ENCODE measurements at regions not wholly inside any gene's neighbourhood (a gene's known extent, or its start where the extent isn't known, plus 50 kb on each side); places are given as distances from the start of the nearest gene placed in this dataset.

DNA sequence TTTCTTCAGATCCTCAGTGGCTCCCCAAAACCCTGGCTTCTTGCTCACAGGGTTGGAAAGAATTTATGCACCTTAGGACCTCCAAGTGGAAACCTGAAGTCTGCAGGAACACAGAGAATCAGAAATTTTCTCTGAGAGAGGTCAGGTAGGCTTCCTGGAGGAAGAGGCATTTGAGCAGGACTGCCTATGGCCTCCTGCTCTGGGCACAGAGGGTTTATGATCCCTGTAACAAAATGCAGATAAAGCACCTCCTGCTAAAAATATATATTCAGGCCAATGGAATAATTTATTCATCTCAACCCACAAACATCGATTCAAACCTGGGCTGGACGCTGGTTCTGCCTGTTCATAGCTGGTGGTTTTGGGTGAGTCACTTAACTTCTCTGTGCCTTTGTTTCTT, 68.1 kb upstream of the FGF3 start:
- H3K27me3 ChIP-seq (replicated peaks in 1 of 4; ENCODE audit: control extremely low read depth in 1 of 4, control insufficient read depth in 3 of 4, insufficient read depth in 4 of 4, low read length in 3 of 4), result peaks cover 0 to 12% (median 4%) of the 10 kb centered on the region in 4 experiments
- Mint-ChIP-seq H3K4me3 (no peak overlapping the region), H3K9me3 (ENCODE audit: insufficient read depth) (no peaks in the 10 kb centered on the region), H3K27ac (no peak overlapping the region), H3K27me3 (peaks cover 23% of the 10 kb centered on the region), H3K4me1 (peaks cover 4% of the 10 kb centered on the region)
- peaks cover 0 to 4% (median 0%) of the 10 kb centered on the region in 3 donors for H3K9me3 ChIP-seq (ENCODE audit: control extremely low read depth in 1 of 3, control insufficient read depth in 2 of 3, insufficient read depth in 1 of 3, low read length in 2 of 3)
- no peaks in the 10 kb centered on the region for H3K79me2 ChIP-seq (ENCODE audit: control insufficient read depth, insufficient read depth, low read length)
- peaks cover 0 to 5% of the 10 kb centered on the region in 2 donors for H3K4me1 ChIP-seq (ENCODE audit: control insufficient read depth in 2 of 2, insufficient read depth in 2 of 2, low read length in 2 of 2)
- ATAC-seq (ENCODE audit: low read depth) (no peak), DNase-seq (no peak)
- ChIA-PET CTCF (interaction anchor here (1.0 to 1.3 kb wide), 2 partner anchors 14 kb away, joined by 3 to 4 read pairs; no protein-coding TSS in a partner anchor), POLR2A (no interaction called here)
- 80% methylated on average over 1 of the region's 2 CpGs for WGBS (ENCODE audit: insufficient coverage)
- no peak overlapping the region for H3K4me2 ChIP-seq (replicated peaks; ENCODE audit: low read depth, low read length, poor library complexity, severe bottlenecking)
- intact Hi-C loops (cut with micrococcal nuclease), result no loop called here
- H3K27ac ChIP-seq (ENCODE audit: low read length in 2 of 2), result no peak overlapping the region
- no peak overlapping the region for H3K9ac ChIP-seq (ENCODE audit: low read length)
- TF ChIP-seq, protein P1, sequence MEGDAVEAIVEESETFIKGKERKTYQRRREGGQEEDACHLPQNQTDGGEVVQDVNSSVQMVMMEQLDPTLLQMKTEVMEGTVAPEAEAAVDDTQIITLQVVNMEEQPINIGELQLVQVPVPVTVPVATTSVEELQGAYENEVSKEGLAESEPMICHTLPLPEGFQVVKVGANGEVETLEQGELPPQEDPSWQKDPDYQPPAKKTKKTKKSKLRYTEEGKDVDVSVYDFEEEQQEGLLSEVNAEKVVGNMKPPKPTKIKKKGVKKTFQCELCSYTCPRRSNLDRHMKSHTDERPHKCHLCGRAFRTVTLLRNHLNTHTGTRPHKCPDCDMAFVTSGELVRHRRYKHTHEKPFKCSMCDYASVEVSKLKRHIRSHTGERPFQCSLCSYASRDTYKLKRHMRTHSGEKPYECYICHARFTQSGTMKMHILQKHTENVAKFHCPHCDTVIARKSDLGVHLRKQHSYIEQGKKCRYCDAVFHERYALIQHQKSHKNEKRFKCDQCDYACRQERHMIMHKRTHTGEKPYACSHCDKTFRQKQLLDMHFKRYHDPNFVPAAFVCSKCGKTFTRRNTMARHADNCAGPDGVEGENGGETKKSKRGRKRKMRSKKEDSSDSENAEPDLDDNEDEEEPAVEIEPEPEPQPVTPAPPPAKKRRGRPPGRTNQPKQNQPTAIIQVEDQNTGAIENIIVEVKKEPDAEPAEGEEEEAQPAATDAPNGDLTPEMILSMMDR (IDR thresholded peaks at IDR 0.05), result no peak
- TF ChIP-seq EZH2 (IDR thresholded peaks at IDR 0.05; ENCODE audit: borderline replicate concordance, insufficient read depth, low read depth, low read length, poor library complexity, severe bottlenecking), result no peak
- H3K36me3 ChIP-seq (replicated peaks in 1 of 2; ENCODE audit: control extremely low read depth in 1 of 2, control insufficient read depth in 1 of 2, extremely low read depth in 1 of 2, insufficient read depth in 2 of 2, low read length in 1 of 2), result no peaks in the 10 kb centered on the region
- H3K4me3 ChIP-seq (ENCODE audit: control extremely low read depth in 1 of 5, extremely low read depth in 1 of 5, insufficient read depth in 1 of 5, low read depth in 2 of 5, low read length in 4 of 5), result no peak overlapping the region
- H2AFZ ChIP-seq (ENCODE audit: insufficient read depth, low read depth, low read length, poor library complexity, severe bottlenecking), result no peak overlapping the region
- no peaks in the 10 kb centered on the region for H4K20me1 ChIP-seq (ENCODE audit: control insufficient read depth, insufficient read depth, low read length, poor library complexity, severe bottlenecking)

- TF ChIP-seq, protein P1 (IDR thresholded peaks at IDR 0.05), result no peak
- no peak for TF ChIP-seq EZH2 (IDR thresholded peaks at IDR 0.05; ENCODE audit: borderline replicate concordance, insufficient read depth, low read depth, low read length, poor library complexity, severe bottlenecking)
- ChIA-PET CTCF (interaction anchor here (0.5 to 1.6 kb wide), 4 partner anchors 13 to 203 kb away, joined by 3 to 6 read pairs (median 4); no protein-coding TSS in a partner anchor), POLR2A (no interaction called here)
- no peak overlapping the region for H3K27ac ChIP-seq (ENCODE audit: low read length in 2 of 2)
- H3K4me3 ChIP-seq (ENCODE audit: control extremely low read depth in 1 of 5, extremely low read depth in 1 of 5, insufficient read depth in 1 of 5, low read depth in 2 of 5, low read length in 4 of 5), result no peak overlapping the region
- H3K4me1 Mint-ChIP-seq, result peaks cover 4% of the 10 kb centered on the region
- no peaks in the 10 kb centered on the region for H3K36me3 ChIP-seq (replicated peaks in 1 of 2; ENCODE audit: control extremely low read depth in 1 of 2, control insufficient read depth in 1 of 2, extremely low read depth in 1 of 2, insufficient read depth in 2 of 2, low read length in 1 of 2)
- intact Hi-C loops (cut with micrococcal nuclease), result no loop called here
- peaks cover 0 to 5% of the 10 kb centered on the region in 2 donors for H3K4me1 ChIP-seq (ENCODE audit: control insufficient read depth in 2 of 2, insufficient read depth in 2 of 2, low read length in 2 of 2)
- H3K27me3 ChIP-seq (replicated peaks in 1 of 4; ENCODE audit: control extremely low read depth in 1 of 4, control insufficient read depth in 3 of 4, insufficient read depth in 4 of 4, low read length in 3 of 4), result peaks cover 0 to 12% (median 4%) of the 10 kb centered on the region in 4 experiments
- peaks cover 0 to 6% (median 0%) of the 10 kb centered on the region in 3 donors for H3K9me3 ChIP-seq (ENCODE audit: control extremely low read depth in 1 of 3, control insufficient read depth in 2 of 3, insufficient read depth in 1 of 3, low read length in 2 of 3)
- H3K9ac ChIP-seq (ENCODE audit: low read length), result no peak overlapping the region
- ATAC-seq (ENCODE audit: low read depth), result no peak
- H3K9me3 Mint-ChIP-seq (ENCODE audit: insufficient read depth), result no peaks in the 10 kb centered on the region
- H3K4me3 Mint-ChIP-seq, result no peak overlapping the region
- no peaks in the 10 kb centered on the region for H3K79me2 ChIP-seq (ENCODE audit: control insufficient read depth, insufficient read depth, low read length)
- H3K4me2 ChIP-seq (replicated peaks; ENCODE audit: low read depth, low read length, poor library complexity, severe bottlenecking), result no peak overlapping the region
- H2AFZ ChIP-seq (ENCODE audit: insufficient read depth, low read depth, low read length, poor library complexity, severe bottlenecking), result no peak overlapping the region
- no peak for DNase-seq
- 89% methylated on average over 10 of the region's 10 CpGs for WGBS (ENCODE audit: insufficient coverage)
- no peaks in the 10 kb centered on the region for H4K20me1 ChIP-seq (ENCODE audit: control insufficient read depth, insufficient read depth, low read length, poor library complexity, severe bottlenecking)
- H3K27ac Mint-ChIP-seq, result no peak overlapping the region
- peaks cover 27% of the 10 kb centered on the region for H3K27me3 Mint-ChIP-seq
Measured at GRCh38 chr11:69887841-69888427, 68.7 kb upstream of the FGF3 start.
